Calu3 (cell line): ENCODE measurements at regions not wholly inside any gene's neighbourhood (a gene's known extent, or its start where the extent isn't known, plus 50 kb on each side); places are given as distances from the start of the nearest gene placed in this dataset.

ENCODE experiments used
- BruUV-seq: library from RNA; stranded (reverse); fragments of 400-500 nt; replicated peaks from 2 replicates; lab custom pipeline; 2021; lab: Mats Ljungman, UMichigan
- CTCF ChIA-PET: fragments of 300-600 bp; sonication (Branson Sonifier 250); formaldehyde crosslinking; loops from one replicate; lab custom pipeline; 2022; ENCODE audit warnings: antibody characterized with exemption; lab: Charles Lee
- DNase-seq: peaks from one replicate; pipeline ENCODE4 v3.0.0; 2022
- H3K27ac Mint-ChIP-seq: one replicate; pipeline ENCODE4 v1.8.0; 2022; ENCODE audit warnings: mixed read lengths; ENCODE audit not compliant: unreplicated experiment
- H3K27me3 Mint-ChIP-seq: one replicate; pipeline ENCODE4 v1.8.0; 2022; ENCODE audit warnings: mixed read lengths; ENCODE audit not compliant: unreplicated experiment
- H3K36me3 Mint-ChIP-seq: one replicate; pipeline ENCODE4 v1.8.0; 2022; ENCODE audit warnings: mild to moderate bottlenecking, moderate library complexity, mixed read lengths; ENCODE audit not compliant: insufficient read depth, unreplicated experiment
- H3K4me1 Mint-ChIP-seq: one replicate; pipeline ENCODE4 v1.8.0; 2022; ENCODE audit warnings: mild to moderate bottlenecking, low read depth, mixed read lengths; ENCODE audit not compliant: unreplicated experiment
- H3K4me3 Mint-ChIP-seq: one replicate; pipeline ENCODE4 v1.8.0; 2022; ENCODE audit warnings: mild to moderate bottlenecking, low read depth, moderate library complexity, mixed read lengths; ENCODE audit not compliant: unreplicated experiment
- H3K9me3 Mint-ChIP-seq: one replicate; pipeline ENCODE4 v1.8.0; 2022; ENCODE audit warnings: low read depth, mixed read lengths; ENCODE audit not compliant: unreplicated experiment
- intact Hi-C: fragments of 100-400 bp; cut with micrococcal nuclease; formaldehyde crosslinking; loops from one replicate; pipeline ENCODE4 v1.10.0; 2022; ENCODE audit not compliant: unreplicated experiment
- TF ChIP-seq, protein P1 (sequence below): fragments of 200-600 bp; IDR thresholded peaks from one replicate; pipeline ENCODE4 v1.8.0; 2022; ENCODE audit warnings: antibody characterized with exemption; ENCODE audit not compliant: unreplicated experiment

DNA sequence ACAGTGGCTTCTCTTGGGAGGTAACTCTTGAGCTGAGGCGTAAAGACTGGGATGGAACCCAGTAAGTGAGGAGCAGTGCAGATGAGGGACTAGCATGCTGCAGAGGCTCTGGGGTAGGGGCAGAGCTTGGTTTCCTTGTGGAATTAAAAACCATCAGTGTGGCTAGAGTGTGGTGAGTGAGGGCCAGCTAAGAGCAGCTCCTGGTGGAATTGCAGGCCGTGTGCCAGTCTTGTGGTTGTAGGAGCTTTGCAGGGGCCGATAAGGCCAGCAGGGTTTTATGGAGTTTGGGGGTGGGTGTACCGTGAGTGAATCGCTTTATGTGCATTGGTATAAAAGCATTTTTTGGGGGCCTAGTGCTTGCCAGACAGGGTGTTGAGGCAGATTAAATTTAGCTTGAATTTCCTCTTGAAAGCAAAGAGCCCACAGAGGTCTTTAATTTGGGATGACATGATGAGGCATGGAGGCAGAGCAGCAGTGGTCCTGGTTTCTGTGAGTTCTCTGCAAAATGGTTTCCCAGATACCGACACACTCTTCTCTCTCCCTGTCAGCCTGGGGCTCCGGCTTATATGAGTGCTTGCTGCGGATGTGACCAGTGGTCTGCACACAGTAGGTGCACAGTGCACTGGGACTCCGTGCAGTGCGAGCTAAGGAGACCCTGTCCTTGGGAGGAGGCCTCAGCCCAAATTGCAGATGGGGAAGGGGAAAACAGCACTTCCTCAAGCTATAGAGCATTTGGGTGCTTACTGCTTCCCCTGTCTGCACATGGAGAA lies 176.4 kb upstream of the PITX1 start:
- Mint-ChIP-seq H3K27me3 (peaks cover 42% of the 10 kb centered on the region), H3K27ac (no peak overlapping the region), H3K4me1 (peaks cover 13% of the 10 kb centered on the region), H3K4me3 (no peak overlapping the region), H3K9me3 (no peaks in the 10 kb centered on the region), H3K36me3 (no peaks in the 10 kb centered on the region)
- CTCF ChIA-PET, result interaction anchor here (1.6 kb wide), 1 partner anchor 23 kb away, joined by 3 read pairs; no protein-coding TSS in a partner anchor
- TF ChIP-seq, protein P1, sequence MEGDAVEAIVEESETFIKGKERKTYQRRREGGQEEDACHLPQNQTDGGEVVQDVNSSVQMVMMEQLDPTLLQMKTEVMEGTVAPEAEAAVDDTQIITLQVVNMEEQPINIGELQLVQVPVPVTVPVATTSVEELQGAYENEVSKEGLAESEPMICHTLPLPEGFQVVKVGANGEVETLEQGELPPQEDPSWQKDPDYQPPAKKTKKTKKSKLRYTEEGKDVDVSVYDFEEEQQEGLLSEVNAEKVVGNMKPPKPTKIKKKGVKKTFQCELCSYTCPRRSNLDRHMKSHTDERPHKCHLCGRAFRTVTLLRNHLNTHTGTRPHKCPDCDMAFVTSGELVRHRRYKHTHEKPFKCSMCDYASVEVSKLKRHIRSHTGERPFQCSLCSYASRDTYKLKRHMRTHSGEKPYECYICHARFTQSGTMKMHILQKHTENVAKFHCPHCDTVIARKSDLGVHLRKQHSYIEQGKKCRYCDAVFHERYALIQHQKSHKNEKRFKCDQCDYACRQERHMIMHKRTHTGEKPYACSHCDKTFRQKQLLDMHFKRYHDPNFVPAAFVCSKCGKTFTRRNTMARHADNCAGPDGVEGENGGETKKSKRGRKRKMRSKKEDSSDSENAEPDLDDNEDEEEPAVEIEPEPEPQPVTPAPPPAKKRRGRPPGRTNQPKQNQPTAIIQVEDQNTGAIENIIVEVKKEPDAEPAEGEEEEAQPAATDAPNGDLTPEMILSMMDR, result no peak
- intact Hi-C loops, result no loop called here
- no peak for DNase-seq
- BruUV-seq, result no TSS peak

DNA sequence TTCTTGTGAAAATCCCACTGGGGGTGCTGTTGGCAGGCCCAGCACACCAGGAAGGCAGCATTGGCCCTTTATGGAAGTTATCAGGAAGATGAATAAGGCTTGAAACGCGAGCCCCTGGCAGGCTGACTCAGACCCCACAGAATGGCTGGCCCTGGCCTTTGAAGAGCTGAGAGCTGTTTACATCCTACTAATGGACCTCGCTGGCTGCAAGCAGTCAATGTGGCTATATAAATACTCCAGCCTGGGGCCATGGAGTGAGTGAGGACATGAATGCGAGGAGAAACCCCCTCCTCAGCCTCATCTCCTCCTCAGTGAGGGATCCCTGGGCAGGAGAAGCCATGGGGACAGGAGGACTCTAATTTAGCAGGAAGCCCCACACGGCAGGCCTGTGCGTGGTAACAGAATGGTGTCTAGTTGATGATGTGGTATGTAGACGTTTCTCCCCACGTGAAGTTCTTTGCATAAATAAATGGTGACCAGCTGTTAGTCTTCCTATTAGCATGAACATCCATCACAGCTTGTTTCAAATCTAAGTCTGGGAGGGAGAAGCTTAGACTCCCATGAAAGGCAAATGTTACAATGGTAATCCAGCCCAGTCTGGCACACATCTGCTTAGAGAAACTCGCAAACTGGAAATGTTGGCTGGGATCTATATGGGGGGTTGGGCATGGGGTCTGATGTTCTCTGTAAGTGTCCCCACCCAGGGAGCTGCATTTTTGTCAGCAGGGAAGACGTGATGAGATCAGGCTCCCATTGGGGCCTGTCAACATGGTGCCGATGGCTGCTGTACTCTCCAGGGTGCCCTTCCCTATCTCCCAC lies 175.1 kb upstream of the PITX1 start:
- intact Hi-C loops, result loop anchor here (2.0 to 10.0 kb wide), 2 partner anchors 124 to 474 kb away; partner anchors contain the start of gene CAMLG
- peaks cover 28% of the 10 kb centered on the region for H3K27me3 Mint-ChIP-seq
- no TSS peak for BruUV-seq
- no peak overlapping the region for H3K27ac Mint-ChIP-seq
- CTCF ChIA-PET, result interaction anchor here (0.6 to 1.4 kb wide), 4 partner anchors 11 to 305 kb away, joined by 3 to 4 read pairs (median 3); no protein-coding TSS in a partner anchor
- H3K36me3 Mint-ChIP-seq, result no peaks in the 10 kb centered on the region
- TF ChIP-seq, protein P1, result no peak
- no peaks in the 10 kb centered on the region for H3K9me3 Mint-ChIP-seq
- H3K4me1 Mint-ChIP-seq, result peaks cover 16% of the 10 kb centered on the region
- H3K4me3 Mint-ChIP-seq, result no peak overlapping the region
- peak; percentile 68 for DNase-seq

DNA sequence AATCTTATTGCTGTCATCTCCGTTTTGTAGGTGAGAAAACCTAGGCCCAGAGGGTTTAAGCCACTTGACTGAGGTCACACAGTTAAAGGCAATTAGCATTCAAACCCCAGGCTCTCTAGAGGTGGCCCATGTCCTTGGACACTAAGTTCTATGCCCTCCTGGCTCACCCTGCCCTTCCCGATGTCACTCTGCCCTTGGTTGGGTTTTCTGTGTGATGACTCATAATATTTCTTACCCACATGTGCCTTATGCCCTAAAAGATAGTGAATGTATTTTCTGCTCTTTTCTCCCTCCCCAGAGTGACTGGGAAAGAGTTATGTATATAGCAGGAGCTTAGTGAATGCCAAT lies 174.5 kb upstream of the PITX1 start:
- no TSS peak for BruUV-seq
- intact Hi-C loops, result loop anchor here (2.0 to 10.0 kb wide), 2 partner anchors 124 to 474 kb away; partner anchors contain the start of gene CAMLG
- no peak overlapping the region for H3K27ac Mint-ChIP-seq
- peaks cover 22% of the 10 kb centered on the region for H3K4me1 Mint-ChIP-seq
- H3K9me3 Mint-ChIP-seq, result no peaks in the 10 kb centered on the region
- H3K4me3 Mint-ChIP-seq, result no peak overlapping the region
- H3K36me3 Mint-ChIP-seq, result no peaks in the 10 kb centered on the region
- DNase-seq, result no peak
- TF ChIP-seq, protein P1, result no peak
- CTCF ChIA-PET, result interaction anchor here (0.6 to 1.4 kb wide), 3 partner anchors 11 to 304 kb away, joined by 3 to 4 read pairs (median 3); no protein-coding TSS in a partner anchor
- H3K27me3 Mint-ChIP-seq, result peaks cover 23% of the 10 kb centered on the region

DNA sequence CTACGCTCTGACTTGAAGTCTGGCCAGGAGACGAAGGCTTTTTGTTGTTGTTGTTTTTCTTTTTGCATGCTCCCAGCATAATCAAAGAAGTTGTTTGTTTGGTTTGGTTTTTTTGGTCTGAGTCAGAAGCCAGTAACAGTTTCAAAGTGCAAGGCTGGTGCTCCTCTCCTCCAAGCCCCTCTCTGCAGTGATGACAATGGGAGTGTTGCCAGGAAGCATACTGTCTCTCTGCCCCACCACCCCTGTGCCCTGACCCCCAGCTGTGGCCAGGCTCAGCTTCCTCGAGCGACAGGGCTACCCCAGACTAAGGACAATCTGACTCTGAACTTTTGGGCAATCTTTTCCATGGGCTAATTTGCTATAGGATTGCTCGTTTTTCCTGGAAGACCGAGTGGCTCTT lies 173.8 kb upstream of the PITX1 start:
- H3K27me3 Mint-ChIP-seq, result peaks cover 19% of the 10 kb centered on the region
- no peak overlapping the region for H3K27ac Mint-ChIP-seq
- no peaks in the 10 kb centered on the region for H3K36me3 Mint-ChIP-seq
- CTCF ChIA-PET, result no interaction called here
- BruUV-seq, result no TSS peak
- TF ChIP-seq, protein P1, result no peak
- H3K9me3 Mint-ChIP-seq, result peaks cover 2% of the 10 kb centered on the region
- H3K4me3 Mint-ChIP-seq, result no peak overlapping the region
- peaks cover 22% of the 10 kb centered on the region for H3K4me1 Mint-ChIP-seq
- DNase-seq, result no peak
- intact Hi-C loops, result loop anchor here (2.0 to 10.0 kb wide), 2 partner anchors 125 to 473 kb away; partner anchors contain the start of gene CAMLG
